AG04449 (cell line): ENCODE measurements at regions not wholly inside any gene's neighbourhood (a gene's known extent, or its start where the extent isn't known, plus 50 kb on each side); places are given as distances from the start of the nearest gene placed in this dataset.
"Not testable (repeated sequence)": the region's sequence is repeated elsewhere in the genome, so short reads cannot be mapped to it uniquely, and the experiment has no call there.

Experiments
- CTCF ChIA-PET: fragments of 350-600 bp; formaldehyde crosslinking; extraction: SDS; loops from one replicate; lab custom pipeline; 2021; ENCODE audit warnings: antibody characterized with exemption; lab: Yijun Ruan, JAX
- POLR2A ChIA-PET: fragments of 400-600, 350-600 bp; formaldehyde crosslinking; extraction: SDS; loops from one replicate; lab custom pipeline; 2020; ENCODE audit warnings: antibody characterized with exemption, inconsistent platforms; lab: Yijun Ruan, JAX
- DNase-seq: peaks from one replicate; pipeline ENCODE4 v3.0.0-alpha.2; 2010; ENCODE audit warnings: low read depth, low spot score
- H3K4me3 ChIP-seq: 2 replicates; pipeline ENCODE4 v1.5.1; 2011; ENCODE audit warnings: low read depth, mild to moderate bottlenecking, control low read depth, low read length
- TF ChIP-seq, protein P1 (sequence below): IDR thresholded peaks from one replicate; pipeline ENCODE4 v1.5.1; 2011; ENCODE audit warnings: mild to moderate bottlenecking, moderate library complexity, low read length, control low read depth, inconsistent platforms; ENCODE audit not compliant: insufficient read depth; ENCODE audit errors: missing control alignments

- DNase-seq, CTCF ChIA-PET, H3K4me3 ChIP-seq, POLR2A ChIA-PET: not testable (repeated sequence)
These were observed 148.0 kb downstream of the LAT start for GRCh38 chr16:29132869-29133268.

- CTCF ChIA-PET, H3K4me3 ChIP-seq, POLR2A ChIA-PET, DNase-seq: not testable (repeated sequence)
These were observed 147.6 kb downstream of the LAT start for GRCh38 chr16:29132444-29132843.

- H3K4me3 ChIP-seq, CTCF ChIA-PET, DNase-seq, POLR2A ChIA-PET: not testable (repeated sequence)
These were observed 146.3 kb downstream of the LAT start for GRCh38 chr16:29130901-29131851.

GRCh38 chr16:29130131-29130711 is 145.4 kb downstream of the LAT start:
- POLR2A ChIA-PET, DNase-seq, H3K4me3 ChIP-seq, CTCF ChIA-PET: not testable (repeated sequence)

- CTCF ChIA-PET, DNase-seq, POLR2A ChIA-PET: not testable (repeated sequence)
These were observed 144.7 kb downstream of the LAT start for GRCh38 chr16:29129458-29130038.

DNA sequence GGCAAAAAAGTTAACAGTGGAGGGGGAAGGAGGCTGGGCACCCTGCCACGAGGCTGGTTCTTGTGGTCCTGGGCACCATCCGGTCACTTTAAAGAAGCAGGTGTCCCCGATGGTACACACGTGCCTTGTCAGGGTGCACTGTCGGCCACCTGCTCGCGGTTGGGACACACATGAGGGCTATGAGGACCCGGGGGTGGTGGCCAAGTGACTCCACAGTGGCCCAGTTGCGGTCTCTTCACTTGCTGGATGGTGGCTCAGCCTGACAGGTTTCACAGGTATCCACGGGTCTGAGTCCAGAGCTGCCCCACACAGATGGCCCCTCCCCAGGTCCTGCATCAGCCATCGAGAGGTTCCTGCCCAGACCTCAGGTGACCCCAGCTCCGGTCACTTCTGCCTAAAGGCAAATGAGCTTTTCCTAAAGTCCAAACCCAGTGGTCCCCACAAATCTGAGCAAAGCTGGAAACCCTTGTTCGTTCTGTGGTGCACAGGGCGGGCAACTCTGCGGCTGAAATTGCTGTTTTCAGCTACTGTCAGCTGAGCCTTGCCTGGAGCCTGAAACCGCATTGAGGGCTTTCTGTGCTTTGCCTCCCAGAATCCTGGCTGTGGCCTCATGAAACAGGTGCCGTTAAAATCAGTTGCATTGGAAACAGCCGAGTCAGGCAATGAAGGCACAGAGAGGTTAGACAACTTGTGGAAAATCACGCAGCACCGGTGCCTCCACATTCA is 144.0 kb downstream of the LAT start:
- POLR2A ChIA-PET, CTCF ChIA-PET, H3K4me3 ChIP-seq, DNase-seq: not testable (repeated sequence)

More at GRCh38 chr16:29129458-29130038, 144.7 kb downstream of the LAT start:
- H3K4me3 ChIP-seq: not testable (repeated sequence)

DNA sequence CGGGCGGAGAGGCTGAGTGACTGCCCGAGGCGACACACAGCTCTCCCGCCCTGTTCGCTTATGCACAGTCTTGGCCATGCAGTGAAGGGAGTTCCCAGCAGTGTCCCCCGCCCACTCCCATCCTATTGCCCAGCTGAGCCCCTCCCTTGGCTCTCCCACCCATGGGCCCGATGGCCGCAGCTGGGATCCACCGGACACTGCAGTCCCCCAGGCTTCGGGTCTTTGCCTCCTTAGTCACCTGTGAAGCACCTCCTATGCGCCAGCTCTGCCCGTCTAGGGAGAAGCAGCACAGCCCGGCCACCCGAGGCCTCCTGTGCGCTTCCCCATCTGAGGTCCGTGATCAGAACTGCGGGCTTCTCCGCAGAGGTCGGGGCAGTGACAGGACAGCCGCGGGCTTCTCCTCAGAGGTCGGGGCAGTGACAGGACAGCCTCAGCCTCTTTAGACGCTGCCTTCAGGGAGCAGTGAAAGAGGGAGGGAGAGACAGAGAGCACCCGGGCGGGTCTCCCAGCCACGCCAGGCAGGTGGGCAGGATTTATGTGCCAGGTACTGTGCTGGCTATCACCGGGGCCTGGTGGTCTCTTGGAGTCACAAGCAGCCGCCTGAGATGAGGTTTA is 143.1 kb downstream of the LAT start:
- CTCF ChIA-PET: not testable (repeated sequence)

GRCh38 chr16:29126616-29127015 is 141.8 kb downstream of the LAT start:
- POLR2A ChIA-PET: no interaction called here
- CTCF ChIA-PET: no interaction called here
- H3K4me3 ChIP-seq: no peak overlapping the region
- TF ChIP-seq, protein P1, sequence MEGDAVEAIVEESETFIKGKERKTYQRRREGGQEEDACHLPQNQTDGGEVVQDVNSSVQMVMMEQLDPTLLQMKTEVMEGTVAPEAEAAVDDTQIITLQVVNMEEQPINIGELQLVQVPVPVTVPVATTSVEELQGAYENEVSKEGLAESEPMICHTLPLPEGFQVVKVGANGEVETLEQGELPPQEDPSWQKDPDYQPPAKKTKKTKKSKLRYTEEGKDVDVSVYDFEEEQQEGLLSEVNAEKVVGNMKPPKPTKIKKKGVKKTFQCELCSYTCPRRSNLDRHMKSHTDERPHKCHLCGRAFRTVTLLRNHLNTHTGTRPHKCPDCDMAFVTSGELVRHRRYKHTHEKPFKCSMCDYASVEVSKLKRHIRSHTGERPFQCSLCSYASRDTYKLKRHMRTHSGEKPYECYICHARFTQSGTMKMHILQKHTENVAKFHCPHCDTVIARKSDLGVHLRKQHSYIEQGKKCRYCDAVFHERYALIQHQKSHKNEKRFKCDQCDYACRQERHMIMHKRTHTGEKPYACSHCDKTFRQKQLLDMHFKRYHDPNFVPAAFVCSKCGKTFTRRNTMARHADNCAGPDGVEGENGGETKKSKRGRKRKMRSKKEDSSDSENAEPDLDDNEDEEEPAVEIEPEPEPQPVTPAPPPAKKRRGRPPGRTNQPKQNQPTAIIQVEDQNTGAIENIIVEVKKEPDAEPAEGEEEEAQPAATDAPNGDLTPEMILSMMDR: no peak
- DNase-seq: no peak

More for the DNA sequence above, 143.1 kb downstream of the LAT start:
- POLR2A ChIA-PET, H3K4me3 ChIP-seq, DNase-seq: not testable (repeated sequence)

- ChIA-PET POLR2A (no interaction called here), CTCF (no interaction called here)
- DNase-seq: no peak
- TF ChIP-seq, protein P1: no peak
- H3K4me3 ChIP-seq: no peak overlapping the region
These were observed 141.2 kb downstream of the LAT start for GRCh38 chr16:29126057-29126494.
